GM23338 (cell line): ENCODE measurements at regions not wholly inside any gene's neighbourhood (a gene's known extent, or its start where the extent isn't known, plus 50 kb on each side); places are given as distances from the start of the nearest gene placed in this dataset.

ENCODE experiments used
- ATAC-seq: fragments of 200-7000 bp; cut with Tn5 transposase; 3 replicates; pipeline ENCODE4 v1.9.1; 2020
- DNase-seq: peaks from one replicate; pipeline ENCODE4 v3.0.0-alpha.2; 2015; ENCODE audit warnings: low spot score
- H2AFZ ChIP-seq: fragments of 200-600 bp; sonication (generic); 2 replicates; pipeline ENCODE4 v1.8.0; 2016; ENCODE audit warnings: antibody characterized with exemption, mild to moderate bottlenecking, moderate library complexity
- H3F3A ChIP-seq: fragments of 200-600 bp; sonication (generic); replicated peaks from 2 replicates; pipeline ENCODE4 v1.8.0; 2017; ENCODE audit warnings: antibody characterized with exemption, mixed run types, low read depth
- H3K27ac ChIP-seq: fragments of 200-600 bp; sonication (generic); 2 replicates; pipeline ENCODE4 v1.6.1; 2016; ENCODE audit warnings: low read depth
- H3K27me3 ChIP-seq: fragments of 200-600 bp; sonication (generic); 2 replicates; pipeline ENCODE4 v1.8.0; 2016; ENCODE audit warnings: mild to moderate bottlenecking, mixed run types, moderate library complexity; ENCODE audit not compliant: insufficient read depth
- H3K36me3 ChIP-seq: fragments of 200-600 bp; sonication (generic); 2 replicates; pipeline ENCODE4 v1.8.0; 2016; ENCODE audit warnings: mild to moderate bottlenecking; ENCODE audit not compliant: insufficient read depth
- H3K4me1 ChIP-seq: fragments of 200-600 bp; sonication (generic); 2 replicates; pipeline ENCODE4 v1.8.0; 2016; ENCODE audit warnings: mild to moderate bottlenecking, moderate library complexity; ENCODE audit not compliant: insufficient read depth
- H3K4me2 ChIP-seq: fragments of 200-600 bp; sonication (generic); 2 replicates; pipeline ENCODE4 v1.7.1; 2017; ENCODE audit warnings: mixed run types
- H3K4me3 ChIP-seq: fragments of 200-600 bp; sonication (generic); 2 replicates; pipeline ENCODE4 v1.6.1; 2016; ENCODE audit warnings: mixed run types
- H3K79me2 ChIP-seq: fragments of 200-600 bp; sonication (generic); replicated peaks from 2 replicates; pipeline ENCODE4 v1.8.0; 2017; ENCODE audit warnings: mild to moderate bottlenecking; ENCODE audit not compliant: insufficient read depth
- H3K9me2 ChIP-seq: fragments of 200-600 bp; sonication (generic); 2 replicates; pipeline ENCODE4 v1.8.0; 2017; ENCODE audit not compliant: insufficient read depth
- H4K20me1 ChIP-seq: fragments of 200-600 bp; sonication (generic); replicated peaks from 2 replicates; pipeline ENCODE4 v1.8.0; 2017; ENCODE audit warnings: mild to moderate bottlenecking; ENCODE audit not compliant: insufficient read depth
- H3K27ac Mint-ChIP-seq: 2 replicates; pipeline ENCODE4 v1.8.0; 2020; ENCODE audit warnings: inconsistent platforms, mild to moderate bottlenecking, moderate library complexity, mixed read lengths
- H3K27me3 Mint-ChIP-seq: 3 replicates; pipeline ENCODE4 v1.8.0; 2022; ENCODE audit warnings: low read depth, mild to moderate bottlenecking, moderate library complexity, mixed read lengths, inconsistent platforms; ENCODE audit not compliant: insufficient read depth, poor library complexity
- H3K36me3 Mint-ChIP-seq: 3 replicates; pipeline ENCODE4 v1.8.0; 2021; ENCODE audit warnings: low read depth, mild to moderate bottlenecking, inconsistent platforms, moderate library complexity, mixed read lengths
- H3K4me1 Mint-ChIP-seq: 3 replicates; pipeline ENCODE4 v1.8.0; 2020; ENCODE audit warnings: mild to moderate bottlenecking, inconsistent platforms, mixed read lengths
- H3K4me3 Mint-ChIP-seq: 3 replicates; pipeline ENCODE4 v1.8.0; 2021; ENCODE audit warnings: moderate library complexity, mild to moderate bottlenecking, inconsistent platforms, mixed read lengths
- H3K9me3 Mint-ChIP-seq: 3 replicates; pipeline ENCODE4 v1.8.0; 2020; ENCODE audit warnings: moderate library complexity, mild to moderate bottlenecking, inconsistent platforms, mixed read lengths
- CREB1 ChIP-seq: fragments of 250-450 bp; sonication (Bioruptor Pico); IDR thresholded peaks from 2 replicates; pipeline ENCODE4 v1.5.0; 2020; ENCODE audit warnings: low read depth, mild to moderate bottlenecking, moderate library complexity
- CTCF ChIP-seq, 2 experiments: fragments of 200-600 bp in 1 of 2; sonication (generic) in 1 of 2; conservative IDR thresholded peaks; 2 replicates each; pipeline versions ENCODE4 v1.5.1 to v1.6.1; 2016 to 2017; ENCODE audit warnings: antibody characterized with exemption in 2 of 2, low read depth in 2 of 2, mild to moderate bottlenecking in 2 of 2, moderate library complexity in 1 of 2
- ETS1 ChIP-seq: IDR thresholded peaks from 2 replicates; pipeline ENCODE4 v1.6.1; 2016; ENCODE audit warnings: antibody characterized with exemption
- EZH2 ChIP-seq: fragments of 200-600 bp; sonication (generic); IDR thresholded peaks from one replicate; pipeline ENCODE4 v1.8.0; 2017; ENCODE audit warnings: antibody characterized with exemption, mild to moderate bottlenecking, low read depth; ENCODE audit not compliant: unreplicated experiment
- EZH2phosphoT487 ChIP-seq: fragments of 200-600 bp; sonication (generic); IDR thresholded peaks from one replicate; pipeline ENCODE4 v1.8.1; 2018; ENCODE audit warnings: antibody characterized with exemption; ENCODE audit not compliant: unreplicated experiment
- POLR2AphosphoS5 ChIP-seq: IDR thresholded peaks from 2 replicates; pipeline ENCODE4 v1.6.1; 2016; ENCODE audit warnings: antibody characterized with exemption, low read depth
- ZNF462 ChIP-seq: fragments of 250-450 bp; sonication (Bioruptor Pico); IDR thresholded peaks from 2 replicates; pipeline ENCODE4 v1.5.0; 2020; ENCODE audit warnings: mild to moderate bottlenecking, moderate library complexity
- TF ChIP-seq, protein P1 (sequence below): IDR thresholded peaks from one replicate; pipeline ENCODE4 v1.6.1; 2018; ENCODE audit warnings: antibody characterized with exemption; ENCODE audit not compliant: unreplicated experiment

GRCh38 chr7:32179567-32179966 is 109.4 kb upstream of the PDE1C start:
- ATAC-seq: no peak
- no peak for TF ChIP-seq ETS1
- TF ChIP-seq EZH2: no peak
- TF ChIP-seq CTCF (conservative IDR thresholded peaks at IDR 0.05; ENCODE audit: low read depth in 2 of 2): no peak
- TF ChIP-seq CREB1 (CRISPR knock-in tag): no peak
- TF ChIP-seq, protein P1, sequence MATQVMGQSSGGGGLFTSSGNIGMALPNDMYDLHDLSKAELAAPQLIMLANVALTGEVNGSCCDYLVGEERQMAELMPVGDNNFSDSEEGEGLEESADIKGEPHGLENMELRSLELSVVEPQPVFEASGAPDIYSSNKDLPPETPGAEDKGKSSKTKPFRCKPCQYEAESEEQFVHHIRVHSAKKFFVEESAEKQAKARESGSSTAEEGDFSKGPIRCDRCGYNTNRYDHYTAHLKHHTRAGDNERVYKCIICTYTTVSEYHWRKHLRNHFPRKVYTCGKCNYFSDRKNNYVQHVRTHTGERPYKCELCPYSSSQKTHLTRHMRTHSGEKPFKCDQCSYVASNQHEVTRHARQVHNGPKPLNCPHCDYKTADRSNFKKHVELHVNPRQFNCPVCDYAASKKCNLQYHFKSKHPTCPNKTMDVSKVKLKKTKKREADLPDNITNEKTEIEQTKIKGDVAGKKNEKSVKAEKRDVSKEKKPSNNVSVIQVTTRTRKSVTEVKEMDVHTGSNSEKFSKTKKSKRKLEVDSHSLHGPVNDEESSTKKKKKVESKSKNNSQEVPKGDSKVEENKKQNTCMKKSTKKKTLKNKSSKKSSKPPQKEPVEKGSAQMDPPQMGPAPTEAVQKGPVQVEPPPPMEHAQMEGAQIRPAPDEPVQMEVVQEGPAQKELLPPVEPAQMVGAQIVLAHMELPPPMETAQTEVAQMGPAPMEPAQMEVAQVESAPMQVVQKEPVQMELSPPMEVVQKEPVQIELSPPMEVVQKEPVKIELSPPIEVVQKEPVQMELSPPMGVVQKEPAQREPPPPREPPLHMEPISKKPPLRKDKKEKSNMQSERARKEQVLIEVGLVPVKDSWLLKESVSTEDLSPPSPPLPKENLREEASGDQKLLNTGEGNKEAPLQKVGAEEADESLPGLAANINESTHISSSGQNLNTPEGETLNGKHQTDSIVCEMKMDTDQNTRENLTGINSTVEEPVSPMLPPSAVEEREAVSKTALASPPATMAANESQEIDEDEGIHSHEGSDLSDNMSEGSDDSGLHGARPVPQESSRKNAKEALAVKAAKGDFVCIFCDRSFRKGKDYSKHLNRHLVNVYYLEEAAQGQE: no peak
- TF ChIP-seq EZH2phosphoT487: no peak
- no peak for TF ChIP-seq ZNF462 (CRISPR knock-in tag)
- no peak for TF ChIP-seq POLR2AphosphoS5
- H2AFZ ChIP-seq: peak overlapping the region; percentile 74

More at GRCh38 chr7:32179567-32179966, 109.4 kb upstream of the PDE1C start:
- no peak overlapping the region for H3K27ac ChIP-seq
- H3K79me2 ChIP-seq: no peaks in the 10 kb centered on the region
- H3K4me3 Mint-ChIP-seq: no peak overlapping the region
- no peak overlapping the region for H3K4me3 ChIP-seq
- H3K9me3 Mint-ChIP-seq: peaks cover 7% of the 10 kb centered on the region; the same call in 1 of the 3 replicates
- no peaks in the 10 kb centered on the region for H4K20me1 ChIP-seq
- H3K9me2 ChIP-seq: no peaks in the 10 kb centered on the region
- H3K4me2 ChIP-seq: no peak overlapping the region
- peaks cover 5% of the 10 kb centered on the region for H3K27me3 Mint-ChIP-seq
- H3K36me3 Mint-ChIP-seq: no peaks in the 10 kb centered on the region
- DNase-seq: no peak
- H3K4me1 Mint-ChIP-seq: peaks cover 9% of the 10 kb centered on the region; the same call in 2 of the 3 replicates
- no peaks in the 10 kb centered on the region for H3K4me1 ChIP-seq
- no peaks in the 10 kb centered on the region for H3K27me3 ChIP-seq
- no peak overlapping the region; the same call in 1 of the 2 replicates for H3K27ac Mint-ChIP-seq
- no peaks in the 10 kb centered on the region for H3F3A ChIP-seq
- H3K36me3 ChIP-seq: no peaks in the 10 kb centered on the region
